Caco-2 (cell line): ENCODE measurements at regions not wholly inside any gene's neighbourhood (a gene's known extent, or its start where the extent isn't known, plus 50 kb on each side); places are given as distances from the start of the nearest gene placed in this dataset.

Source experiments
- BruUV-seq: library from RNA; stranded (reverse); fragments of 400-500 nt; replicated peaks from 2 replicates; lab custom pipeline; 2021; lab: Mats Ljungman, UMichigan
- CTCF ChIA-PET: fragments of 300-600 bp; sonication (Branson Sonifier 250); formaldehyde crosslinking; loops from one replicate; lab custom pipeline; 2022; ENCODE audit warnings: antibody characterized with exemption; lab: Charles Lee
- POLR2A ChIA-PET: fragments of 300-600 bp; sonication (Branson Sonifier 250); formaldehyde crosslinking; loops from one replicate; lab custom pipeline; 2022; ENCODE audit warnings: antibody characterized with exemption; lab: Charles Lee
- DNase-seq, 2 experiments: peaks; one replicate each; pipeline versions ENCODE4 v3.0.0 to v3.0.0-alpha.2; 2020 to 2022
- H3K27me3 ChIP-seq: replicated peaks from 2 replicates; pipeline ENCODE4 v1.6.0; 2011; ENCODE audit warnings: low read length; ENCODE audit not compliant: control insufficient read depth, insufficient read depth
- H3K36me3 ChIP-seq: 2 replicates; pipeline ENCODE4 v1.5.1; 2011; ENCODE audit warnings: low read length; ENCODE audit not compliant: control insufficient read depth, insufficient read depth
- H3K4me1 ChIP-seq: fragments of 250-450 bp; sonication (Bioruptor Pico); 2 replicates; pipeline ENCODE4 v1.5.1; 2020; ENCODE audit warnings: mild to moderate bottlenecking
- H3K4me3 ChIP-seq: 2 replicates; pipeline ENCODE4 v1.5.1; 2011; ENCODE audit warnings: low read depth, mild to moderate bottlenecking, control low read depth, low read length
- H3K9me3 ChIP-seq: fragments of 250-450 bp; sonication (Bioruptor Pico); 2 replicates; pipeline ENCODE4 v1.5.1; 2020; ENCODE audit warnings: mild to moderate bottlenecking, moderate library complexity
- H3K27ac Mint-ChIP-seq: one replicate; pipeline ENCODE4 v1.8.0; 2022; ENCODE audit warnings: mixed read lengths; ENCODE audit not compliant: unreplicated experiment
- H3K27me3 Mint-ChIP-seq: one replicate; pipeline ENCODE4 v1.8.0; 2022; ENCODE audit warnings: mixed read lengths; ENCODE audit not compliant: insufficient read depth, unreplicated experiment
- H3K36me3 Mint-ChIP-seq: one replicate; pipeline ENCODE4 v1.8.0; 2022; ENCODE audit warnings: mild to moderate bottlenecking, mixed read lengths; ENCODE audit not compliant: insufficient read depth, unreplicated experiment
- H3K4me1 Mint-ChIP-seq: one replicate; pipeline ENCODE4 v1.8.0; 2022; ENCODE audit warnings: low read depth, mixed read lengths; ENCODE audit not compliant: unreplicated experiment
- H3K4me3 Mint-ChIP-seq: one replicate; pipeline ENCODE4 v1.8.0; 2022; ENCODE audit warnings: mild to moderate bottlenecking, moderate library complexity, mixed read lengths; ENCODE audit not compliant: unreplicated experiment
- H3K9me3 Mint-ChIP-seq: one replicate; pipeline ENCODE4 v1.8.0; 2022; ENCODE audit warnings: mixed read lengths; ENCODE audit not compliant: unreplicated experiment
- intact Hi-C: fragments of 100-400 bp; cut with micrococcal nuclease; formaldehyde crosslinking; loops from one replicate; pipeline ENCODE4 v1.10.0; 2022; ENCODE audit not compliant: unreplicated experiment
- TF ChIP-seq, protein P1 (sequence below), 2 experiments: fragments of 200-600 bp in 1 of 2; IDR thresholded peaks; 1 replicate in 1 of 2; 2 replicates in 1 of 2; pipeline versions ENCODE4 v1.5.1 to v1.8.0; 2011 to 2022; ENCODE audit warnings: antibody characterized with exemption in 1 of 2, control low read depth in 1 of 2, inconsistent platforms in 1 of 2, low read depth in 1 of 2, low read length in 1 of 2, mild to moderate bottlenecking in 1 of 2, moderate library complexity in 1 of 2; ENCODE audit not compliant: insufficient read depth in 1 of 2, severe bottlenecking in 1 of 2, unreplicated experiment in 1 of 2

DNA sequence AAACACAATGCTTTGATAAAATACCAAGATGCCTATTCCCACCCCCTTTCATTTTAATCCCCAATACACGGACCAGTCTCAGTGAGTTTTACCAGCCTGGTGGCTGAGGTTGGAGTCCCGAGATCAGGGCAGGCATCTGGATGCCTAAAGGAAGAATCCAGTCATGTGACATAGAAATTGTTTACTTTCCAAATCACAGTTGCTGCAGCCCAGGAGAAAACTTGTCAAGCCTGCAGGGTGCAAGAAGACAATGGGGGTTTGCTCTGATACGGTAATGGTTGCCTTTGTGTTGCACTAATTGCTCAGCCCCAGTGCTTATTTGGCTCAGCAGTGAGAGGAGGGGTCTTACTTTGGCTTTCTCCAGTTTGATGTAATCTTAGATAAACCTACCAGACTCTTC, 308.5 kb upstream of the POU3F2 start:
- no TSS peak for BruUV-seq
- Mint-ChIP-seq H3K27ac (no peak overlapping the region), H3K27me3 (peaks cover 3% of the 10 kb centered on the region)

GRCh38 chr6:98526465-98526864, 307.9 kb upstream of the POU3F2 start:
- H3K4me1 ChIP-seq: no peaks in the 10 kb centered on the region
- TF ChIP-seq, protein P1, sequence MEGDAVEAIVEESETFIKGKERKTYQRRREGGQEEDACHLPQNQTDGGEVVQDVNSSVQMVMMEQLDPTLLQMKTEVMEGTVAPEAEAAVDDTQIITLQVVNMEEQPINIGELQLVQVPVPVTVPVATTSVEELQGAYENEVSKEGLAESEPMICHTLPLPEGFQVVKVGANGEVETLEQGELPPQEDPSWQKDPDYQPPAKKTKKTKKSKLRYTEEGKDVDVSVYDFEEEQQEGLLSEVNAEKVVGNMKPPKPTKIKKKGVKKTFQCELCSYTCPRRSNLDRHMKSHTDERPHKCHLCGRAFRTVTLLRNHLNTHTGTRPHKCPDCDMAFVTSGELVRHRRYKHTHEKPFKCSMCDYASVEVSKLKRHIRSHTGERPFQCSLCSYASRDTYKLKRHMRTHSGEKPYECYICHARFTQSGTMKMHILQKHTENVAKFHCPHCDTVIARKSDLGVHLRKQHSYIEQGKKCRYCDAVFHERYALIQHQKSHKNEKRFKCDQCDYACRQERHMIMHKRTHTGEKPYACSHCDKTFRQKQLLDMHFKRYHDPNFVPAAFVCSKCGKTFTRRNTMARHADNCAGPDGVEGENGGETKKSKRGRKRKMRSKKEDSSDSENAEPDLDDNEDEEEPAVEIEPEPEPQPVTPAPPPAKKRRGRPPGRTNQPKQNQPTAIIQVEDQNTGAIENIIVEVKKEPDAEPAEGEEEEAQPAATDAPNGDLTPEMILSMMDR (IDR thresholded peaks at IDR 0.05; ENCODE audit: insufficient read depth in 1 of 2, low read depth in 1 of 2, low read length in 1 of 2, severe bottlenecking in 1 of 2, unreplicated experiment in 1 of 2): no peak
- Mint-ChIP-seq H3K4me3 (no peak overlapping the region), H3K9me3 (no peaks in the 10 kb centered on the region), H3K4me1 (peaks cover 5% of the 10 kb centered on the region), H3K36me3 (no peaks in the 10 kb centered on the region), H3K27me3 (peaks cover 3% of the 10 kb centered on the region), H3K27ac (no peak overlapping the region)
- H3K36me3 ChIP-seq: no peaks in the 10 kb centered on the region
- H3K9me3 ChIP-seq: no peaks in the 10 kb centered on the region
- H3K27me3 ChIP-seq: no peaks in the 10 kb centered on the region
- ChIA-PET POLR2A (no interaction called here), CTCF (no interaction called here)
- no peak for DNase-seq
- BruUV-seq: no TSS peak
- no peak overlapping the region for H3K4me3 ChIP-seq
- intact Hi-C loops: no loop called here

More for the DNA sequence above, 308.5 kb upstream of the POU3F2 start:
- DNase-seq: no peak
- no peaks in the 10 kb centered on the region for H3K4me1 ChIP-seq
- no peaks in the 10 kb centered on the region for H3K36me3 ChIP-seq
- TF ChIP-seq, protein P1 (IDR thresholded peaks at IDR 0.05; ENCODE audit: insufficient read depth in 1 of 2, low read depth in 1 of 2, low read length in 1 of 2, severe bottlenecking in 1 of 2, unreplicated experiment in 1 of 2): no peak
- peaks cover 5% of the 10 kb centered on the region for H3K4me1 Mint-ChIP-seq
- H3K36me3 Mint-ChIP-seq: no peaks in the 10 kb centered on the region
- H3K9me3 Mint-ChIP-seq: no peaks in the 10 kb centered on the region
- H3K9me3 ChIP-seq: no peaks in the 10 kb centered on the region
- H3K27me3 ChIP-seq: no peaks in the 10 kb centered on the region
- no peak overlapping the region for H3K4me3 ChIP-seq
- POLR2A ChIA-PET: no interaction called here
- intact Hi-C loops: no loop called here
- no peak overlapping the region for H3K4me3 Mint-ChIP-seq
- CTCF ChIA-PET: no interaction called here

- TF ChIP-seq, protein P1 (IDR thresholded peaks at IDR 0.05; ENCODE audit: insufficient read depth in 1 of 2, low read depth in 1 of 2, low read length in 1 of 2, severe bottlenecking in 1 of 2, unreplicated experiment in 1 of 2): no peak
- Mint-ChIP-seq H3K4me3 (no peak overlapping the region), H3K27ac (no peak overlapping the region), H3K27me3 (peaks cover 4% of the 10 kb centered on the region), H3K4me1 (peaks cover 5% of the 10 kb centered on the region), H3K9me3 (no peaks in the 10 kb centered on the region), H3K36me3 (no peaks in the 10 kb centered on the region)
- H3K4me3 ChIP-seq: no peak overlapping the region
- no peaks in the 10 kb centered on the region for H3K9me3 ChIP-seq
- DNase-seq: no peak
- H3K36me3 ChIP-seq: no peaks in the 10 kb centered on the region
- BruUV-seq: no TSS peak
- ChIA-PET POLR2A (no interaction called here), CTCF (no interaction called here)
- H3K27me3 ChIP-seq: no peaks in the 10 kb centered on the region
- intact Hi-C loops: no loop called here
- no peaks in the 10 kb centered on the region for H3K4me1 ChIP-seq
These were observed 305.0 kb upstream of the POU3F2 start for GRCh38 chr6:98529364-98529763.
